ENCODE measurements at regions not wholly inside any gene's neighbourhood (a gene's known extent, or its start where the extent isn't known, plus 50 kb on each side); places are given as distances from the start of the nearest gene placed in this dataset.

DNA sequence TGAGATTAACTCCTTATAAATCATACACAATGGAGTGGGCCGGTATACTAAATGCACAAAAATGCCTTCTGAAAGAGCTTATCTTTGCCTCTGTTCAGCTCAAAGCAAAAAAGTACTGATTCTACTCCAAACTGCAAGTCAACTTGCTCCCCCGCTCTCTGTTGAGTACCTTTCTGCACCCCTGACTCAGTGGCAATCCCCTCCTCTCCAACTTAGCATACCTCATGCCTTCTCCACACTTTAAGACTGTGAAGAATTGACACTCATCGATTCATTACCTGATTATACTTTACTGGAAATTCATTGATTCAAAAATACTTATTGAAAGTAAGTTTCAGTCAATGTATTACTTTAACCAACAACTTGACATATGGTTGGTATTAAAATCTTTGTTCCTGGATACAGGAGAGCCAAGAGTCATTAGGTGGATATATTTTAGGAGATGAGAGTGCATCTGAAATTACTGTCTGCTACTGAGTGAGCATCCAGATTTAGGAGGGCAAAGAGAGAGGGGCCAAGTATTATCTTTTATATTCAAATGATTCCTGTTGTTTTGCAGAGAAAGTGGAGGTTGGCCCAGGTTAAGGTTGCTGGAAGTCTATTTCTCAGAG, 187.7 kb downstream of the ICOS start:
- TF ChIP-seq, protein P1, sequence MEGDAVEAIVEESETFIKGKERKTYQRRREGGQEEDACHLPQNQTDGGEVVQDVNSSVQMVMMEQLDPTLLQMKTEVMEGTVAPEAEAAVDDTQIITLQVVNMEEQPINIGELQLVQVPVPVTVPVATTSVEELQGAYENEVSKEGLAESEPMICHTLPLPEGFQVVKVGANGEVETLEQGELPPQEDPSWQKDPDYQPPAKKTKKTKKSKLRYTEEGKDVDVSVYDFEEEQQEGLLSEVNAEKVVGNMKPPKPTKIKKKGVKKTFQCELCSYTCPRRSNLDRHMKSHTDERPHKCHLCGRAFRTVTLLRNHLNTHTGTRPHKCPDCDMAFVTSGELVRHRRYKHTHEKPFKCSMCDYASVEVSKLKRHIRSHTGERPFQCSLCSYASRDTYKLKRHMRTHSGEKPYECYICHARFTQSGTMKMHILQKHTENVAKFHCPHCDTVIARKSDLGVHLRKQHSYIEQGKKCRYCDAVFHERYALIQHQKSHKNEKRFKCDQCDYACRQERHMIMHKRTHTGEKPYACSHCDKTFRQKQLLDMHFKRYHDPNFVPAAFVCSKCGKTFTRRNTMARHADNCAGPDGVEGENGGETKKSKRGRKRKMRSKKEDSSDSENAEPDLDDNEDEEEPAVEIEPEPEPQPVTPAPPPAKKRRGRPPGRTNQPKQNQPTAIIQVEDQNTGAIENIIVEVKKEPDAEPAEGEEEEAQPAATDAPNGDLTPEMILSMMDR (conservative IDR thresholded peaks at IDR 0.05; ENCODE audit: low read length): no peak
- no peak for DNase-seq (ENCODE audit: low read depth)
- no peak overlapping the region for H3K4me3 ChIP-seq (ENCODE audit: low read length)

DNA sequence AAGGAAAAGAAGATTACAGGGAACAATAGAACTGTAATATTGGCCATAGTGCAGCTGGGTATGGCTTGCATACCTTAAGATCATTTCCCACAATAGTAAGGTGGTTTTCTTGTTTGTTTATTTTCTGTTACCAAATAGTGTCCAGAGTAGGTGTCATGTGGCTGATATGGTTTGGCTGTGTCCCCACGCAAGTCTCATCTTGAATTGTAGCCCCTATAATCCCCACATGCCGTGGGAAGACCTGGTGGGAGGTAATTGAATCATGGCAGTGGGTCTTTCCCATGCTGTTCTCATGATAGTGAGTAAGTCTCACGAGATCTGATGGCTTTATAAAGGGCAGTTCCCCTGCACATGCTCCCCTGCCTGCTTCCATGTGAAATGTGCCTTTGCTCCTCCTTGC, 190.1 kb downstream of the ICOS start:
- H3K4me3 ChIP-seq (ENCODE audit: low read length): no peak overlapping the region
- DNase-seq (ENCODE audit: low read depth): no peak
- TF ChIP-seq, protein P1 (conservative IDR thresholded peaks at IDR 0.05; ENCODE audit: low read length): no peak

DNA sequence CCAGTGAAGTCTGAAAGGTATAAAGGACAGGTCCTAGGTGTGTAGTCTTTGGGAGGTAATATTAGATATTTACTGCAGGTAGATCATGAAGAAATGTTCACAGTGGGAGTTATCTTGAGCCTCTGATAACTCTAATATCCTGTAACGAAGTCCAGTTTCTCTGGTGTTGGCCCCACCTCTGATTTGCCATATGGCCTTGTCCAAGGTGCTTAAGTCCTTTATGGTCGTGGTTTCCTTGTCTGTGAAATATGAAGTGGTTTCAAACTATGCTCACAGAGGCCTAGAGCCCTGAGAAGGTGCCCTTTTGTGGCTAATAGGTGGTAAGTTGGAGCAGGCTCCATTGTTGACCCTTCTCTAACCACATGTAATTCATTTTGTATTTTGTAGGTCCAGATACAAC, 190.7 kb downstream of the ICOS start:
- TF ChIP-seq, protein P1 (conservative IDR thresholded peaks at IDR 0.05; ENCODE audit: low read length): no peak
- H3K4me3 ChIP-seq (ENCODE audit: low read length): no peak overlapping the region
- no peak for DNase-seq (ENCODE audit: low read depth)

DNA sequence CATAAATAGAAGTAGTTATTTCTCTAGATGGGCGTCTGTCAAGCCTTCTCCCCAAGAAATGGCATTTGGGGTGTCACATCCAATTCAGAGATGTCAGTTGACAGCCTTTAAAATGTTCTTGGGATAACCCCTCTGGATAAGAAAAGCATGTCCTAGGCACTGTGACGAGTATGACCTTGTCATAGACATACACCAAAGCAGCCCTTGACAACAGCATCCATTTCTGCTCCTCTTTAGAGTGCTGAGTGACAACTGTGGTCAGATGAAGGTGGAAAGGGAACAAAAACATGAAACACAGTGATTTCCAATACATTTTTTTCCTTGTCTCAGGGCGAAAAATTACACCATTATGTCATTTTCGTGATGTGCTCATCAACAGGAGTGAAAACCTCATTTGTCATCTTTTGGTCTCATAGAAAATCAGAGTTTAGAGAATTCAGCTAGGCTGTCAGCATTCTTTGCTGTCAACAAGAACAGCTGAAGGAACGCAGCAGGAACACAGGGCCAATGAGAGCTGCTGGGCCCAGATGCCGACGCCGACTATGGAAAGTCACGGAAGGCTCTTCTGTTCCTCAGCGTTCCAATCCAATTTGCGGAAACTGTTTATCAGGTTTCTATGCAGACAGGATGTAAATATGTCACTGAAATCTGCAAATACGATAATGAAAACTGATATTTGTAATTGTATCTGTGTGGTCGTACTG, 193.2 kb downstream of the ICOS start:
- peak; percentile 23 for DNase-seq (ENCODE audit: low read depth)
- TF ChIP-seq, protein P1 (conservative IDR thresholded peaks at IDR 0.05; ENCODE audit: low read length): no peak
- no peak overlapping the region for H3K4me3 ChIP-seq (ENCODE audit: low read length)

DNA sequence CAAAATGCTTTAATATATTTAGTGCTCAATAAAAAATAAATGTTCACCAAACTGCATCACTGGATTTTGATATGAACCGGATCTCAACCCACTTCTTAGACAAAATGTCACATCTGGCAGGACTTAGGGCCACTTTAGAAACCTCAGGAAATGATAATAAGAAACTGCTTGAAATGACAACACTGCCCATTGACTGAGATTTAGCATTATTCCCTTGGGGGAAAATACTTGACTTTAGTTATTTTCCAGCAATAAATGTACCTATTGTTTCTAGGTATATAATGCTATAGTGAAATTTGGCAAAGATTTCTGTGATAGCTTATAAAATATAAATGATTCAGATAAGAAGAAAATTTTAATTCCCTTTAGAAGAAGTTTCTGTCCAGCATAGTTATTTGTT, 195.1 kb downstream of the ICOS start:
- no peak overlapping the region for H3K4me3 ChIP-seq (ENCODE audit: low read length)
- TF ChIP-seq, protein P1 (conservative IDR thresholded peaks at IDR 0.05; ENCODE audit: low read length): no peak
- DNase-seq (ENCODE audit: low read depth): no peak

- no peak overlapping the region for H3K4me3 ChIP-seq (ENCODE audit: low read length)
- TF ChIP-seq, protein P1 (conservative IDR thresholded peaks at IDR 0.05; ENCODE audit: low read length): no peak
- no peak for DNase-seq (ENCODE audit: low read depth)
Measured at GRCh38 chr2:204133476-204133875, 196.9 kb downstream of the ICOS start.

DNA sequence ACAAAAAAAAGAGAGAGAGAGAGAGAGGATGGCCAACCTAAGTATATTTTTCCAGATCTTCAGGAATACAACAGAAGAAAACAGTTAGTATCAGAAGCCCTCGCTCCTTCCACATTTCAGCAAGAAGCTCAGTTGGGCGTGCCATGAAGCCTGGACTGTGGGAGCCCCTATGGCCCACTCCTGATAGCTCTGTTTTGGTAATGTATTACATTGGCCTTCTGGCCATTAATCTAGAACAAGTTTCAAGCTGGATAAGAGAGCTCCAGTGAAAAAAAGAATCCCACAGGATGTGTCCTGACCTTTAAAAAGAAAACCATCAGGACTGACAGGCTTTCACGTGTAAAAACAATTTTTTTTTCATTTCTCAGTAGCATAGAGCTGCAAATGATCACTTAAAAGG, 197.9 kb downstream of the ICOS start:
- TF ChIP-seq, protein P1 (conservative IDR thresholded peaks at IDR 0.05; ENCODE audit: low read length): no peak
- H3K4me3 ChIP-seq (ENCODE audit: low read length): no peak overlapping the region
- no peak for DNase-seq (ENCODE audit: low read depth)

Data from AG10803 (cell line).